ENCODE measurements at regions not wholly inside any gene's neighbourhood (a gene's known extent, or its start where the extent isn't known, plus 50 kb on each side); places are given as distances from the start of the nearest gene placed in this dataset.
"Not testable (repeated sequence)": the region's sequence is repeated elsewhere in the genome, so short reads cannot be mapped to it uniquely, and the experiment has no call there.

DNA sequence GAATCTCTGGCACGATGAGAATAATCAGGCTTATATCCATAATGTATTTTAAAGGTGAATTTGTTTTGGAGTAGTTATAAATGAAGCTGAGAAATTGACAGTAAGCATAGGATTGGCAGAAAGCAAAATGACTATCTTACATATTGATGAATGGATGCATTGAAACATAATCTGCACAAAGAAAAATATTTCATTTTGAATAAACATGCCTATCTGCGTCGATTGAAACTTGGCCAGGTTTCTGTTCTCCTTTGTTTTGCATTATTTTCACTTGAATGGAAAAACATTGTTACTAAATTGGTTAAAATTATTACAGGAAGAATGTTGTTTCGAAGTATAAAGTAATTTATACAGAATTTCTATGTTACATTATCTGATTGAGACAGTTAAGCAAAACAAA, 128.2 kb downstream of the USP22 start:
- Histone ChIP-seq H3K27ac (no peak overlapping the region), H3K36me3 (no peaks in the 10 kb centered on the region), H3K9me3 (no peaks in the 10 kb centered on the region), H3K4me1 (peaks cover 0 to 4% (median 0%) of the 10 kb centered on the region in 4 donors), H3K27me3 (no peaks in the 10 kb centered on the region), H3K4me3 (no peak overlapping the region)
- no peak for DNase-seq
- 25 to 42% (median 34%) methylated on average over 4 of the region's 4 CpGs for WGBS, 5 donors
- intact Hi-C loops (cut with DNase I; ENCODE audit: low total_unique reads) = no loop called here
- TF ChIP-seq POLR2A (IDR thresholded peaks at IDR 0.05) = no peak
- TF ChIP-seq EP300 (IDR thresholded peaks at IDR 0.05) = no peak
- no peak for TF ChIP-seq POLR2AphosphoS5 (IDR thresholded peaks at IDR 0.05)

DNA sequence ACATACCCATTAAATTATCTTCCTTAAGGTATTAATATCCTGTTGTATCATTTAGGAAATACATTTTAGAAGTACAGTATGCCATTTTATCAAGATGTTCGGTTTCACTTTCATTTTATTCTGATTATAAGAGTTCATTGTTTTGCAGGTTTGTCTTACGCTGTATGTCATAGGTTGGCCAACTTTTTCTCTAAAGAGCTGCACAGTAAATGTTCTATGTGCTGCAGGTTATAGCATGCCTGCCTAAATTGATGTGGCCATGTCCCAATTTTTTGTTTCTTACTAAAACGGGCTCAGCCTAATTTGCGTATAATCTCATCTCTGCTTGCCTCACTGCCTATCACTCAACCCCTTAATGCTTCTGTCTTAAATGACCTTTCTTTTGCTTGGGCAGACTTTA, 126.4 kb downstream of the USP22 start:
- Histone ChIP-seq H3K4me3 (peak overlapping the region in 3 of 4 donors; percentile 3 to 16 (median 7)), H3K9me3 (no peaks in the 10 kb centered on the region), H3K4me1 (peaks cover 0 to 4% (median 0%) of the 10 kb centered on the region in 4 donors), H3K27ac (peak overlapping the region in 2 of 5 donors; percentile 35 to 42), H3K36me3 (no peaks in the 10 kb centered on the region), H3K27me3 (no peaks in the 10 kb centered on the region)
- intact Hi-C loops (cut with DNase I; ENCODE audit: low total_unique reads) = no loop called here
- DNase-seq = no peak
- TF ChIP-seq POLR2AphosphoS5 (IDR thresholded peaks at IDR 0.05) (no peak), POLR2A (IDR thresholded peaks at IDR 0.05) (no peak), EP300 (IDR thresholded peaks at IDR 0.05) (no peak)
- TF ChIP-seq, protein P1, sequence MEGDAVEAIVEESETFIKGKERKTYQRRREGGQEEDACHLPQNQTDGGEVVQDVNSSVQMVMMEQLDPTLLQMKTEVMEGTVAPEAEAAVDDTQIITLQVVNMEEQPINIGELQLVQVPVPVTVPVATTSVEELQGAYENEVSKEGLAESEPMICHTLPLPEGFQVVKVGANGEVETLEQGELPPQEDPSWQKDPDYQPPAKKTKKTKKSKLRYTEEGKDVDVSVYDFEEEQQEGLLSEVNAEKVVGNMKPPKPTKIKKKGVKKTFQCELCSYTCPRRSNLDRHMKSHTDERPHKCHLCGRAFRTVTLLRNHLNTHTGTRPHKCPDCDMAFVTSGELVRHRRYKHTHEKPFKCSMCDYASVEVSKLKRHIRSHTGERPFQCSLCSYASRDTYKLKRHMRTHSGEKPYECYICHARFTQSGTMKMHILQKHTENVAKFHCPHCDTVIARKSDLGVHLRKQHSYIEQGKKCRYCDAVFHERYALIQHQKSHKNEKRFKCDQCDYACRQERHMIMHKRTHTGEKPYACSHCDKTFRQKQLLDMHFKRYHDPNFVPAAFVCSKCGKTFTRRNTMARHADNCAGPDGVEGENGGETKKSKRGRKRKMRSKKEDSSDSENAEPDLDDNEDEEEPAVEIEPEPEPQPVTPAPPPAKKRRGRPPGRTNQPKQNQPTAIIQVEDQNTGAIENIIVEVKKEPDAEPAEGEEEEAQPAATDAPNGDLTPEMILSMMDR (IDR thresholded peaks at IDR 0.05) = no peak
- 32 to 53% (median 37%) methylated on average over 4 of the region's 4 CpGs for WGBS, 5 donors

- H3K4me1 ChIP-seq; DNase-seq; H3K9me3 ChIP-seq; H3K27me3 ChIP-seq; H3K36me3 ChIP-seq; intact Hi-C loops (cut with DNase I; ENCODE audit: low total_unique reads); H3K4me3 ChIP-seq; H3K27ac ChIP-seq: not testable (repeated sequence)
- 91 to 95% (median 94%) methylated on average over 10 of the region's 10 CpGs for WGBS, 5 donors
Measured at GRCh38 chr17:20917610-20918306, 125.1 kb downstream of the USP22 start.

DNA sequence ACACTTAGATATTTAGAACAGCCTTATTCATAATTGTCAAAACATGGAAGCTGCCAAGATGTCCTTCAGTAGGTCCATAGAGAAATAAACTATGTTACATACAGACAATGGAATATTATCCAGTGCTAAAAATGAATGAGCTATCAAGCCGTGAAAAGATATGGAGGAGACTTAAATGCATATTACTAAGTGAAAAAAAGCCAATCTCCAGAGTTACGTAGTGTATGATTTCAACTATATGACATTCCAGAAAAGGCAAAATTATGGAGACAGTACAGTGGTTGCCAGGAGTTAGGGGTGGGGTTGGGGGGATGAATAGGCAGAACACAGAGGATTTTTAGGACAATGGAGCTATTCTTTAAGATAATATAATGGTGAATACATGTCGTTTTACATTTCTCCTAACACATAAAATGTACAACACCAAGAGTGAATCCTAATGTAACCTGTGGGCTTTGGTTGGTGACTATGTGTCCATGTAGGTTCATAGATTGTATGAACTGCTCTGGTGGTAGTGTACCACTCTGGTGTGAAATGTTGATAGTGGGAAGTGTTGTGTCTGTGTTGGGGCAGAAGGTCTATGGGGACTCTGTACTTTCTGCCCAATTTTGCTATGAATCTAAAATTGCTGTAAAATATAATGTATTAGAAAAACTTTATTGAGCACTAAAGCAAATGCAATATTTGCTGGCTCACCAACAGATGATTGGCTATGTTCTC, 122.6 kb downstream of the USP22 start:
- H3K27ac ChIP-seq = peak overlapping the region in 2 of 5 donors; percentile 20 to 36
- H3K9me3 ChIP-seq = no peaks in the 10 kb centered on the region
- H3K36me3 ChIP-seq = no peaks in the 10 kb centered on the region
- peak in 1 of 2 donors; percentile 31 for DNase-seq
- H3K4me1 ChIP-seq = peaks cover 0 to 4% (median 0%) of the 10 kb centered on the region in 4 donors
- no peaks in the 10 kb centered on the region for H3K27me3 ChIP-seq
- intact Hi-C loops (cut with DNase I; ENCODE audit: low total_unique reads) = no loop called here
- TF ChIP-seq EP300 (IDR thresholded peaks at IDR 0.05) (no peak), POLR2AphosphoS5 (IDR thresholded peaks at IDR 0.05) (no peak), POLR2A (IDR thresholded peaks at IDR 0.05) (no peak)
- TF ChIP-seq, protein P1 (IDR thresholded peaks at IDR 0.05) = no peak
- no peak overlapping the region for H3K4me3 ChIP-seq
- WGBS, 5 donors = 62 to 72% (median 65%) methylated on average over 3 of the region's 3 CpGs

- Histone ChIP-seq H3K4me1 (peaks cover 0 to 4% (median 0%) of the 10 kb centered on the region in 4 donors), H3K36me3 (no peaks in the 10 kb centered on the region), H3K27me3 (no peaks in the 10 kb centered on the region), H3K9me3 (no peaks in the 10 kb centered on the region), H3K4me3 (no peak overlapping the region), H3K27ac (peak overlapping the region in 3 of 5 donors; percentile 20 to 64 (median 54))
- TF ChIP-seq POLR2AphosphoS5 (IDR thresholded peaks at IDR 0.05) (no peak), POLR2A (IDR thresholded peaks at IDR 0.05) (no peak), EP300 (IDR thresholded peaks at IDR 0.05) (no peak)
- TF ChIP-seq, protein P1 (IDR thresholded peaks at IDR 0.05) = no peak
- intact Hi-C loops (cut with DNase I; ENCODE audit: low total_unique reads) = no loop called here
- WGBS, 5 donors = 18 to 72% (median 49%) methylated on average over 1 of the region's 1 CpG
- no peak for DNase-seq
Measured at GRCh38 chr17:20920815-20921199, 122.0 kb downstream of the USP22 start.

All from stomach (tissue), 8 donors.